ENCODE measurements at regions not wholly inside any gene's neighbourhood (a gene's known extent, or its start where the extent isn't known, plus 50 kb on each side); places are given as distances from the start of the nearest gene placed in this dataset.

GRCh38 chr9:12604164-12604821, 88.9 kb upstream of the TYRP1 start:
- no peaks in the 10 kb centered on the region for H4K20me1 ChIP-seq (ENCODE audit: low read length)
- intact Hi-C loops (cut with micrococcal nuclease) = no loop called here
- H3K79me2 ChIP-seq (ENCODE audit: low read length) = no peaks in the 10 kb centered on the region
- H3K9ac ChIP-seq (ENCODE audit: low read length) = no peak overlapping the region
- no peak overlapping the region for H3K4me3 ChIP-seq (ENCODE audit: low read length)
- no peak overlapping the region for H2AFZ ChIP-seq (ENCODE audit: low read length)
- no peaks in the 10 kb centered on the region for H3K4me1 ChIP-seq (ENCODE audit: insufficient read depth, low read length)
- DNase-seq = peak; percentile 65
- ChIA-PET POLR2A (ENCODE audit: unreplicated experiment) (no interaction called here), CTCF (no interaction called here)
- peak; percentile 96 for ATAC-seq
- no peaks in the 10 kb centered on the region for H3K9me2 ChIP-seq (replicated peaks; ENCODE audit: low read length)
- no peak overlapping the region for H3K4me2 ChIP-seq (ENCODE audit: low read length)
- no peaks in the 10 kb centered on the region for H3F3A ChIP-seq (ENCODE audit: low read length, unreplicated experiment)
- BruUV-seq (replicated peaks) = no TSS peak
- H3K36me3 ChIP-seq (ENCODE audit: low read depth, low read length) = no peaks in the 10 kb centered on the region
- no peaks in the 10 kb centered on the region for H3K9me3 ChIP-seq (ENCODE audit: low read length)
- H3K27ac ChIP-seq (ENCODE audit: low read length) = no peak overlapping the region
- no peaks in the 10 kb centered on the region for H3K27me3 ChIP-seq (ENCODE audit: low read length)
- TF ChIP-seq EZH2phosphoT487 (IDR thresholded peaks at IDR 0.05; ENCODE audit: borderline replicate concordance, low read length) (no peak), CTCF (conservative IDR thresholded peaks at IDR 0.05; ENCODE audit: low read depth, low read length) (no peak), EZH2 (IDR thresholded peaks at IDR 0.05; ENCODE audit: low read length, unreplicated experiment) (no peak)

GRCh38 chr9:12612211-12612770, 80.9 kb upstream of the TYRP1 start:
- Histone ChIP-seq H3K4me3 (ENCODE audit: low read length) (no peak overlapping the region), H2AFZ (ENCODE audit: low read length) (no peak overlapping the region), H3K27ac (ENCODE audit: low read length) (no peak overlapping the region), H3K9me3 (ENCODE audit: low read length) (no peaks in the 10 kb centered on the region), H3K79me2 (ENCODE audit: low read length) (no peaks in the 10 kb centered on the region), H3K36me3 (ENCODE audit: low read depth, low read length) (no peaks in the 10 kb centered on the region), H3F3A (ENCODE audit: low read length, unreplicated experiment) (no peaks in the 10 kb centered on the region), H3K4me1 (ENCODE audit: insufficient read depth, low read length) (no peaks in the 10 kb centered on the region), H3K9me2 (replicated peaks; ENCODE audit: low read length) (no peaks in the 10 kb centered on the region), H3K27me3 (ENCODE audit: low read length) (0 out of 2 replicates have a peak, but pooled peaks cover 4% of the 10 kb centered on the region), H3K9ac (ENCODE audit: low read length) (no peak overlapping the region), H4K20me1 (ENCODE audit: low read length) (no peaks in the 10 kb centered on the region), H3K4me2 (ENCODE audit: low read length) (no peak overlapping the region)
- TF ChIP-seq CTCF (conservative IDR thresholded peaks at IDR 0.05; ENCODE audit: low read depth, low read length) (no peak), EZH2phosphoT487 (IDR thresholded peaks at IDR 0.05; ENCODE audit: borderline replicate concordance, low read length) (no peak), EZH2 (IDR thresholded peaks at IDR 0.05; ENCODE audit: low read length, unreplicated experiment) (no peak)
- CTCF ChIA-PET = no interaction called here
- no peak for DNase-seq
- ATAC-seq = no peak
- BruUV-seq (replicated peaks) = no TSS peak
- POLR2A ChIA-PET (ENCODE audit: unreplicated experiment) = no interaction called here
- intact Hi-C loops (cut with micrococcal nuclease) = no loop called here

GRCh38 chr9:12613071-12613470, 80.1 kb upstream of the TYRP1 start:
- no peak overlapping the region for H3K4me2 ChIP-seq (ENCODE audit: low read length)
- no peaks in the 10 kb centered on the region for H3K9me2 ChIP-seq (replicated peaks; ENCODE audit: low read length)
- H3K9me3 ChIP-seq (ENCODE audit: low read length) = no peaks in the 10 kb centered on the region
- H3F3A ChIP-seq (ENCODE audit: low read length, unreplicated experiment) = no peaks in the 10 kb centered on the region
- CTCF ChIA-PET = no interaction called here
- POLR2A ChIA-PET (ENCODE audit: unreplicated experiment) = no interaction called here
- H3K79me2 ChIP-seq (ENCODE audit: low read length) = no peaks in the 10 kb centered on the region
- BruUV-seq (replicated peaks) = no TSS peak
- no peak overlapping the region for H3K27ac ChIP-seq (ENCODE audit: low read length)
- intact Hi-C loops (cut with micrococcal nuclease) = no loop called here
- no peak overlapping the region for H3K9ac ChIP-seq (ENCODE audit: low read length)
- H2AFZ ChIP-seq (ENCODE audit: low read length) = no peak overlapping the region
- TF ChIP-seq EZH2 (IDR thresholded peaks at IDR 0.05; ENCODE audit: low read length, unreplicated experiment) = no peak
- TF ChIP-seq CTCF (conservative IDR thresholded peaks at IDR 0.05; ENCODE audit: low read depth, low read length) = no peak
- TF ChIP-seq EZH2phosphoT487 (IDR thresholded peaks at IDR 0.05; ENCODE audit: borderline replicate concordance, low read length) = no peak
- H3K27me3 ChIP-seq (ENCODE audit: low read length) = 0 out of 2 replicates have a peak, but pooled peaks cover 4% of the 10 kb centered on the region
- no peaks in the 10 kb centered on the region for H4K20me1 ChIP-seq (ENCODE audit: low read length)
- DNase-seq = no peak
- no peak overlapping the region for H3K4me3 ChIP-seq (ENCODE audit: low read length)
- ATAC-seq = no peak
- no peaks in the 10 kb centered on the region for H3K36me3 ChIP-seq (ENCODE audit: low read depth, low read length)
- no peaks in the 10 kb centered on the region for H3K4me1 ChIP-seq (ENCODE audit: insufficient read depth, low read length)
